Forelimb muscle (tissue), 1 donor: ENCODE measurements at regions not wholly inside any gene's neighbourhood (a gene's known extent, or its start where the extent isn't known, plus 50 kb on each side); places are given as distances from the start of the nearest gene placed in this dataset.

Experiments
- DNase-seq: peaks from one replicate; pipeline ENCODE4 v3.0.0-alpha.2; 2013; ENCODE audit warnings: low read depth

- DNase-seq = no peak
Measured at GRCh38 chr7:17129218-17129617, 169.2 kb upstream of the AHR start.

DNA sequence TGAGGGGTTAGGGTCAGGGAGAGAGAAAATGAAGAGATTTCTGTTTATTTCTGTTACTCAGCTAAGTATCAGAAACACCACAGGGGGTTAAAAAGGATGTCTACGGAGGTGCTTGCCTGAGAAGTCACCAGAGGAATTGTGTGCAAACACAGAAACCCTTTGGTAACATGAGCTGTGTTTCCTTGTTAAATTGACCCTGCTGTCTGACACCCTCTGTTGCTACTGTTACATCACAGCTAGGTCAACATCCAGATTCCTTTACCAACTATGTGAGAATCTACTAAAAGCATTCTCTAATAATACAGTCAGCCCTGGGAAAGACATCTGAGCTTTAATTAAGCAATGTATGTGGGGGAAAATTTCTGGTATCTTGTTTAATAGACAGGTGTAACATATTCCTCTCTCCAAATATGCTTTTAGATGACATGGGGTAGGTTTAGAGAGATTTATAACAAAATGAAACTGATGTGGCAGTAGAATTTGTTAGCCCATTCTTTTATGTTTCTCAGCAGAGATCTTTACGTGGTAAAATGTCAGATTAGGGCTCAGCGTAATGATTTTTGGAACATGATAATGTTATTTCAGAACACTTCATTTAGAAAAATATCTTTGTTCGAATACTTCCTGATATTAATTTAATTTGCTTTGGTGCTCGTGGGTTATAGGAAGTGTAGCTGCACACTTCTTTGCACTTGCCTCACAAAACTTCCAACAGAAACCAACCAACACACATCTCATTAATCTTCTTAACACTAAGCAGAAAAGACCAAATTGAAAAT lies 168.0 kb upstream of the AHR start:
- no peak for DNase-seq

DNA sequence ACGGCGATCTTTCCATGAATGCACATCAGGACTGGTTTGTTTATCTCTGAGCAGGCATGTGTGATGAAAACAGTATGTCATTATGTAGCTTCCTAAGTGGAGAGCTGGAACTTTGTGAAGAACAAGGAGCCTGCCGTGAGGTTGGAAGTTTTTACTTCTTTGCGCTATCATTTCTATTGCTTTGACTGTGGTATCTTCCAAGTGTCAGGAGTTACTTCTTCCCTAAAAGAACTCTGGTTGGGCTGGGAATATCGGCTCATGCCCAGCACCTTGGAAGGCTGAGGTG lies 167.4 kb upstream of the AHR start:
- DNase-seq = no peak

DNA sequence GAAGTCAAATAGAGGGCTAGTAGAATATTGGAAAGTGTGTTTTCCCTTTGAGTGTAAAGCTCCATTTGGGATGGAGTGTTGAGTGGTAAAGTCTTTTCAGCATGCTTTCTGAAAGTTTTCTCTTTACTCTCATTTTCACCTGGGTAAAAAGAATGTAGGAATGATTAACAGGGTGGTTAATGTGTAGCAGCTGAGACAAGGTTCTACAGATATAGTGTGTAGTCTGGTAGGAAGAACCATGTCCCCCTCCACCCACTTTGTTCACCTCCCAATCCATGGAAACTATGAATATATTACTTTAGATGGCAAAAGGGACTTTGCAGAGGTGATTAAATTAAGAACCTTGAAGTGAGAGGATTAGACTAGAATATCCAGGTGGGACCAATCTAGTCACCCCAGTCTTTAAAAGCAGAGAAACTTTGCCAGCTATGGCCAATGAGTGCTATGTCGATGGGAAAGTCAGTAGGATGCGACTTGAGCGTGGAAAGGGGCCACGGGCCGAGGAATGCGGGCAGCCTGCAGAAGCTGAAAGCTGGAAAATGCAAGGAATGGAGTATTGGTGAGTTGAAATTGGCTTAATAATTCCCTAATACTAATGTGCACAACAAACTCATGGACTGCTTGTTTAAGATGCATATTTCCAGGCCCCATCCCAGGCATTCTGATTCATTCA lies 166.3 kb upstream of the AHR start:
- DNase-seq = no peak

DNA sequence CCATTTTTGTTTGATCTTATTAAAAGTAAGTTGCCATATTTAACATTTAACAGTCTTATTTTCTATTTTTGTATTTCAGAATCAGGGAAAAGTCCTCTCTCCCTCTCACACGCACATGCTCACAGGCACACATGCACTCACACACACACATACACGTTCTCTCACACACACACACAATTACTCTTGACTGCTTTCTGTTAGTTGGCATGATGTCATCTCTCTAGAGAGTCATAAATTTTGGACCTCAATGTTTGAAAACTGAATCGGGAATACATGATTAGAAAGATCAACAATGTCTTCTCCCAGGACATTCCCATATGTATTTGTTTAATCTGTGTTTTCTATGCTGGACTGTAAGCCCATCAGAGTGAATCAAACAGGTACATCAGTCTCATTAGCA lies 165.7 kb upstream of the AHR start:
- DNase-seq = no peak

DNA sequence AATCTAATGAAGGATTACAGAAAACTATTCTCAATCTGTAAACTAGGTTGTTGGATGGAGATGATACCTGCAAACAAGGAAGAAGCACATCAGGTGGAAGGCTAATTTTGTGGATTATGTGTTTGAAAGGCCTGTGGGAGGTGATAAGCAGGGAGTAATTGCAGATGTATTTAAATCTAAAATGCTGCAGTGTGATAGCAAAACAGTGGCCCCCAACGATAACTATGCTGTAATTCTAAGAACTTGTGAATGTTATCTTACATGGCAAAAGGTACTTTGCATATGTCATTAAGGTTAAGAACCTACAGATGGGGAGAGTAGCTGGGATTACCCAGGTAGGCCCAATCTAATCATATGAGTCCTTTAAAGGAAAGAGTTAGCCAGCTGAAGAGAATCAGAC lies 164.5 kb upstream of the AHR start:
- DNase-seq = no peak

DNA sequence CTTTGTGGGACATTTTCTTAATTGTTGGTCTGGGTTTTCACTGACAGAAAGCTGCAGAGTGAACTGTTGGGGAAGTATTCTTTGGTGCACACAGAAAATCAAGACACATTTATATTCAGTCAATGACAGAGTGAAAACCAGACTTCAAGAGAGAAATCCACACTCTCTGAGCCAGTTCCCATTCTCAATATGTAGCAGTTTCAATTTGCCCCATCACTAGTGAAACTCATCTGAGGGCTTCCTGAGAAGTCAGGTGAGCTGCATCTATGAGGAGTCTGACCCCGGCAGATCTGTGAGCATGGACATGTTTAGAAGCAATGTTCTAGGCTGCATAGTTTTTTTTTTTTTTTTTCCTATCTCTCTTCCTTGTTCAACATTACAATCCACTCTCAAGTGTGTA lies 163.7 kb upstream of the AHR start:
- no peak for DNase-seq

- DNase-seq = no peak
Measured at GRCh38 chr7:17136126-17136525, 162.3 kb upstream of the AHR start.

- no peak for DNase-seq
Measured at GRCh38 chr7:17139081-17139480, 159.4 kb upstream of the AHR start.

DNA sequence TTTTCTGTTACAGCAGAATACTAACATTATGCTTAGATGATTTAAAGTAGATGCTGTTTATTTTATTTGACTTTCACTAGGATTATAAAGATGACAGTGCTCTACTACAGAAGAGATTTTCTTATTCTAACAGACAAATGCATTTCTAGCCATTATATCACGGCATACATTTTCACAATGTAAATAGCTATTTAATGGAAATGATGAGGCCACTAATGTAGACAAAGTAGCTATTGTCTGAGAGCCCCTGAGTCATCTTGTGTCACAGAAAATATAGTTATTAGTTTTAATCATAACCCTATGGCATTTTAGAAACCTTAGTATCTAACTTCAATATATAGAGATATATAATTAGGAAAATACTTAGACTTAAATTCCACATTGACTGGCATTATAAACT lies 158.0 kb upstream of the AHR start:
- no peak for DNase-seq

GRCh38 chr7:17142831-17143541 lies 155.5 kb upstream of the AHR start:
- DNase-seq = no peak

DNA sequence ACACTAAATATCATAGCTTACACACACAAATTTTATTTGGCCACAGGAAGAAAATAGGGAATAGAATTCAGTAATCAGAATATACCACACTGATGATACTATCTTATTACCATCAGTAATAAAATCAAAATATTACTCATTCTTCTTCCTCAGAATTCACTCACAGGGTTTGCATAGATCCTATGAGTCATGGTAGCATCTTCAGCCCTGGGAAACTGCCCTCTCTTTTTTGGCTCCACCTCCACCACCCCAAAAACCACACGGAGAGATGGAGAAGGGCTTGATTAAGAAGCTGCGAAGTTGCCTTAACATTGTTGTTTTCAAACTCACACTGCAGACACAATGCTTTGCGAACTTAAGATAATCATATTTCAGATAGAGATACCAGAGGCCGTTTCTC lies 154.1 kb upstream of the AHR start:
- no peak for DNase-seq

DNA sequence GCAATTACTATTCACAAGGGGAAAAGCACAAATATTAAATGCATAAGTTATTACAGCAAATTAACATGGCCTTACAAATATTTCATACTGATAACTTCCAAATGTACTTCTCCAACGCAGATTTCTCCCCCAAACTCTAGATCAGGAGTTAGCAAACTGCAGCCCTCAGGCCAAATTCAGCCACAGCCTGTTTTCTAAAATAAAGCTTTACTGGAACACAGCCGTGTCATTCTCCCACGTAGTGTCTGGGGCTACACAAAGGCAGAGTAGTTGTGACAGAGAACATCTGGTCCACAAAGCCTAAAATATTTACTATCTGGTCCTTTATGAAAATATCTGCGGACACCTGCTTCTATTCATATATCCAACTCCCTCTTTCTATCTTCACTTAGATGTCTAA lies 151.8 kb upstream of the AHR start:
- DNase-seq = no peak

- no peak for DNase-seq
Measured at GRCh38 chr7:17147409-17147808, 151.0 kb upstream of the AHR start.

GRCh38 chr7:17150018-17150417 lies 148.4 kb upstream of the AHR start:
- no peak for DNase-seq

- no peak for DNase-seq
Measured at GRCh38 chr7:17152721-17153120, 145.7 kb upstream of the AHR start.

DNA sequence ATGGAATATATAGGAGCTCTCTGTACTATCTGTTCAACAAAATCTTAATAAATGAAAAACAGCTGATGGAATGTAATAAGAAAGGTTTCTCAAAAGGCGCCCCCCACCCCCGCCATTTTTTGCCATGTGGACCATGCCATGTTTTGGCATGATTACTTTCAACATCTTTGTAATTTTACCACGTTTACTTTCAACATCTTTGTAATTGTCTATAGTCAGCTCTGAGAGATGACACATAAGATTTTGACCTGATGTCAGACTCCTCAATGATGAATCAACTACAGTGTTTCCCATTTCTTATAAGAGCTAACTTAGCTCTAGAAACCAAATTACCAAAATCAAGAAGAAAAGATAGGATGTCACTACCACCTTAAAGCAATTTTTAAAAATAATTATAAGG lies 144.9 kb upstream of the AHR start:
- no peak for DNase-seq

DNA sequence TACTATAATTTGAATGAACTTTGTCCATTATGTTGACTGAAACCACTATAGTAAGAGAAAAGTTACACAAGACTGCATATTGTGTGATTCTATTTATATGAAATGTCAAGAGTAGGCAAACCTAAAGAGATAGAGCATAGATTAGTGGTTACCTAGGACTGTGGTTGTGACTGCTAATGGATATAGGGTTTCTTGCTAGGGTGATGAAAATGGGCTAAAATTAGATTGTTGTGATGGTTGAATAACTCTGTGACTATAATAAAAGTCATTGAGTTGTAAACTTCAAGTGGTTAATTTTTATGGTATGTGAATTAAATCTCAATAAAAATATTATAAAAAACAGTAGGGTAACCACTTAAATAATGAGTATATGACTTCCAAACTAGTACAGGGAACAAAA lies 142.9 kb upstream of the AHR start:
- no peak for DNase-seq

DNA sequence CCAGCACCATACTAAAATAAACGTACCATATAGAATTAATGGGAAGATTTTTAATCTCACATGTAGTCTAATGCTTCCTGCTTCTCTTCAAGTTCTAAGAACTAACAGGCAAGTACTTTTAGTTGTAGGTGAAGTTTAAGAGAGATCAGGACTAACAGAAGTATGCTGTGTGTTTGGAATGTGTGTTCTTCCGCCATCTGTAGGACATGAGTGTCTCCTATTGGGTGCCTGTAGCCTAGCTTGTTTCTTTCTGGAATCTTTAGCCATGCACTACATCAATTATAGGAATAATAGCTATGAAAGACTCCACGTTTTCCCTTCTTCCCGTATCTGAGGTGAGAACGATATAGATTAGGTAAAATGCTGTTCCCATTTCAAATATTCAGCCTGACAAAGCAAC lies 140.2 kb upstream of the AHR start:
- no peak for DNase-seq

- no peak for DNase-seq
Measured at GRCh38 chr7:17159500-17160037, 138.9 kb upstream of the AHR start.

GRCh38 chr7:17166824-17167379 lies 131.6 kb upstream of the AHR start:
- no peak for DNase-seq

DNA sequence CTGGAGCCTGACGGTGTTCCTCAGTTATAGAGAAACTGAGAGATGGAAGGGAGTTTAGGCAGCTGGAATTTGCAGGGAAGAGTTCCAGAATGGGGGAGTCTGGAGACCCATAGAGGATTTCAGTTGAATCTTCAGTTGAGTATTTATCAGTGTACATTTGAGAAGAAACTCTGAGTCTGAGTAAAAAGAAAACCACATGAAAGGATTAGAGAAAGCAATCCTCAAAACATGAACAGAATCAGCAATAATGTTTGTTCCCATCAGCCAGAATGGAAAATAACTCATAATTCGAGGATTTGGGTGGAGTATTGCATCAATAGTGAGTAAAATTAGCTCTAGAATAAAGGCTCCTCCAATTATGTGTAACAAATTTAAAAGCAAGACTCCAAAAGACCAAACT lies 130.0 kb upstream of the AHR start:
- DNase-seq = no peak

DNA sequence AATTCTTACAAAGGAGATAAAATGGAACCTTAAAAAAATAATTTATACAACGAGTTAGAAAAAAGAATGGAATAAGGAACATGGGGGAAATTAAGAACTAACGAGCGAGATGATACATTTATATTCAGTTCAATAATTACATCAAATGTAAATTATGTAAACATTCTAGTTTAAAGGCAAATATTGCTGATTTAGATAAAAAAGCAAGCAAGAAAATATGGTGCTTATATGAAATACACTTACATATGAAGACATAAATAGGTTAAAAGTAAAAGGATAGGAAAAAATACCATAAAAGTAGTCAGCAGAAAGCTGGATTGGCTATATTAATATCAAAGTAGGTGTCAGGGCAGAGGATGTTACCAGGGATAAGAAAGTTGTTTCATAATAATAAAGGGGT lies 127.0 kb upstream of the AHR start:
- no peak for DNase-seq
